Erythroblast (primary cell): ENCODE measurements at regions not wholly inside any gene's neighbourhood (a gene's known extent, or its start where the extent isn't known, plus 50 kb on each side); places are given as distances from the start of the nearest gene placed in this dataset.

Experiments
- GATA1 ChIP-seq: IDR thresholded peaks from 2 replicates; pipeline ENCODE4 v1.6.1; 2011; ENCODE audit warnings: low read depth, mild to moderate bottlenecking, control low read depth, low read length, moderate library complexity
- POLR2A ChIP-seq: IDR thresholded peaks from 2 replicates; pipeline ENCODE4 v1.6.1; 2011; ENCODE audit warnings: mild to moderate bottlenecking, low read length

DNA sequence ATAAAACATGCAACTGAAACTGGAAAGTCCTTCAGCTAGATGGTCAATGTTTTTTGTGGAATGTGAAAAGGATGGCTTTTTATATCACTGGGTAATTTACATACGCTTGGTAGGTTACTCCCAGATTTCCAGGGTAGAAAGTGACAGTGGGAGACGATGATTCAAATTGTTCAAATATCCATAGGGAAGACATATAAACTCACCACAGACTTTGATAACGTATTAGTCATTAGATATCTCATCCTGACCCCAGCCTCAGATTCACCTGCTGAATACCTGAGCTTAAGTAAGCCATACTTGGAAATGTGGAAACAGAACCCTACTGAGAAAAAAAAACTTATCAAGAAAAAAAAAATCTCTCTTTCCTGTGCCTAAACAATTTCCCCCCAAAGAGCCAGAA, 169.4 kb downstream of the ZNF674 start:
- TF ChIP-seq POLR2A (no peak), GATA1 (no peak)
